ENCODE measurements at regions not wholly inside any gene's neighbourhood (a gene's known extent, or its start where the extent isn't known, plus 50 kb on each side); places are given as distances from the start of the nearest gene placed in this dataset.

DNA sequence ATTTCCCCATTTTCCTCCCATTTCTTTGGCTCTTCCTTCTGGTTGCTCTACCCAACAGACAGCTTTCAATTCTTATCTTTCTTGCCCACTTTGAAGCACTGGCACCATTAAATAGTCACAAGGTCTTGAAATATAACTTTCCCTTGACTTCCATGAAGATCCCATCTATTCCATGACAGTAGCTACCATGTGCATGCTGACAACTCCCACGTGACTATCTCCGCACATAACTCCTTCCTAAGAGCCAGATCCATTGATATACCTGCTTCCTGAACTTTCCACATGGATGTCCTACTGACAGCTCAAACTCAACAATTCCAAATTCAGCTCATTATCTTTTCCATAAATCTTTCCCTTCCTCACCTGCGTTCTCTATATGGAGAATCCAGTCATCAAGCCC lies 101.4 kb downstream of the RIN2 start:
- TF ChIP-seq, protein P1, sequence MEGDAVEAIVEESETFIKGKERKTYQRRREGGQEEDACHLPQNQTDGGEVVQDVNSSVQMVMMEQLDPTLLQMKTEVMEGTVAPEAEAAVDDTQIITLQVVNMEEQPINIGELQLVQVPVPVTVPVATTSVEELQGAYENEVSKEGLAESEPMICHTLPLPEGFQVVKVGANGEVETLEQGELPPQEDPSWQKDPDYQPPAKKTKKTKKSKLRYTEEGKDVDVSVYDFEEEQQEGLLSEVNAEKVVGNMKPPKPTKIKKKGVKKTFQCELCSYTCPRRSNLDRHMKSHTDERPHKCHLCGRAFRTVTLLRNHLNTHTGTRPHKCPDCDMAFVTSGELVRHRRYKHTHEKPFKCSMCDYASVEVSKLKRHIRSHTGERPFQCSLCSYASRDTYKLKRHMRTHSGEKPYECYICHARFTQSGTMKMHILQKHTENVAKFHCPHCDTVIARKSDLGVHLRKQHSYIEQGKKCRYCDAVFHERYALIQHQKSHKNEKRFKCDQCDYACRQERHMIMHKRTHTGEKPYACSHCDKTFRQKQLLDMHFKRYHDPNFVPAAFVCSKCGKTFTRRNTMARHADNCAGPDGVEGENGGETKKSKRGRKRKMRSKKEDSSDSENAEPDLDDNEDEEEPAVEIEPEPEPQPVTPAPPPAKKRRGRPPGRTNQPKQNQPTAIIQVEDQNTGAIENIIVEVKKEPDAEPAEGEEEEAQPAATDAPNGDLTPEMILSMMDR (IDR thresholded peaks at IDR 0.05; ENCODE audit: low read depth, low read length), result no peak
- TF ChIP-seq POLR2A (IDR thresholded peaks at IDR 0.05; ENCODE audit: extremely low read depth, insufficient read length), result no peak
- TF ChIP-seq, protein P2, sequence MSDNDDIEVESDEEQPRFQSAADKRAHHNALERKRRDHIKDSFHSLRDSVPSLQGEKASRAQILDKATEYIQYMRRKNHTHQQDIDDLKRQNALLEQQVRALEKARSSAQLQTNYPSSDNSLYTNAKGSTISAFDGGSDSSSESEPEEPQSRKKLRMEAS (IDR thresholded peaks at IDR 0.05; ENCODE audit: low read depth, low read length), result no peak
